Activated naive CD4-positive, alpha-beta T cell (primary cell): ENCODE measurements at regions not wholly inside any gene's neighbourhood (a gene's known extent, or its start where the extent isn't known, plus 50 kb on each side); places are given as distances from the start of the nearest gene placed in this dataset.

Source experiments
- DNase-seq, 4 experiments: peaks; one replicate each; lab custom pipeline; 2025; lab: John Stamatoyannopoulos, UW

DNA sequence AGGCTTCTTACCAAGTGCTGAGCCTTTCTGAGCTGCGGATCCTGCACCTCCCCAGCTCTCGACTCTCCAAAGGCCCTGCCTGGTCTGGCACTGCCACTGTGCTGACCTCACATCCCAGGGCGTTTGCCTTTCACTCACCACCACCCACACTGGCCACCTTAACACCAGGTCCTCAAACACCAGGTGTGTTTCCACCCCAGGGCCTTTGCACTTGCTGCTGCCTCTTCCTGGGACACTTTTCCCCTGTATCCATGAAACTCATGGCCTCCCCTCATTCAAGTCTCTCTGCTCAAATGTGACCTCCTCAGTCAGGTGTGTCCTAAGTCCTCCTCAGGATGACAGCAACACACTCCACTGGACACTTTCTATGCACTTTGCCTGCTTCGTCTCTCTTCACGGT, 51.4 kb upstream of the ANO1 start:
- DNase-seq: no peak

- DNase-seq: no peak
Measured at GRCh38 chr11:70027451-70027850, 50.7 kb upstream of the ANO1 start.

DNA sequence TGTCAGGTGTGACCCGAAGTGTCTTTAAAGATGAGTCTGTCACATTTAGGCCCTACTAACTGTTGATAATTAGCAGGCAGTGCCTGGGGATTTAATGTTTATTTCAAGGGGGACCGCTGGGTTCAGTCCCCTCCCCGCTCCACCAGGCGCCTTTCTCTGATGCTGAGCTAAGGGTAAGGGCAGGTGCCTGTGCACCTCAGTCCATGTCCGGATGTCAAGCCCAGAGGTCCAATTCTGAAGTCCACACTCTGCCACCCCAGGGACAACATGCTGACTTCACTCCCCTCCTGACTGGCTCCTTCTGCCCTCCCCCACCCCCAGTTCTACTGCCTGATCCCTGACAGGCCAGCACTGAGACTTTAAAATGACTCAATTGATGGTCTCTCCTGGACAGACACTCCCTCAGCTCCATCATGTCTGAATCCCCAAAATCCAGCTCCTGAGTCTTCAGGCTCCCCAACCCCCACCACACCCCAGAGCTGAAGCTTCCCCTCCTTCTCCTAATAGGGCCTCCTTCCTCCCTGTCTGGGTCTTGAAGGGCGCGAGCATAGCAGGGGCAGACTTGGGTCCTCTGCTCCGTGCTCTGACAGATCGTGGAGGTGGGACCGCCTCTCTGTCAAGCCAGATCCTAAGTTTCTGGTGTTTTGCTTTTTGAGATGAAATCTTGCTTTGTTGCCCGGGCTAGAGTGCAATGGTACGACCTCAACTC, 49.8 kb upstream of the ANO1 start:
- no peak for DNase-seq
